ENCODE measurements at regions not wholly inside any gene's neighbourhood (a gene's known extent, or its start where the extent isn't known, plus 50 kb on each side); places are given as distances from the start of the nearest gene placed in this dataset.

- no peaks in the 10 kb centered on the region for H3K36me3 ChIP-seq (ENCODE audit: control insufficient read depth in 4 of 4, insufficient read depth in 4 of 4, low read length in 4 of 4)
- no peak overlapping the region for H3K4me3 ChIP-seq
- DNase-seq (peak; percentile 92 to 99 (median 98)), ATAC-seq (ENCODE audit: insufficient read depth, low FRiP score) (no peak)
- no peaks in the 10 kb centered on the region for H3K27me3 ChIP-seq (ENCODE audit: control insufficient read depth in 3 of 3, insufficient read depth in 3 of 3, low read length in 2 of 3)
- H3K9me3 ChIP-seq (ENCODE audit: control insufficient read depth in 4 of 4, insufficient read depth in 3 of 4, low read length in 3 of 4), result peaks cover 0 to 2% (median 0%) of the 10 kb centered on the region in 4 donors
- no peak overlapping the region for H3K9ac ChIP-seq (ENCODE audit: insufficient read depth in 1 of 2, low read length in 2 of 2)
- no peak for TF ChIP-seq CTCF (IDR thresholded peaks at IDR 0.05; ENCODE audit: control extremely low read depth, extremely low read depth)
- H3K27ac ChIP-seq (ENCODE audit: low read depth in 1 of 2, low read length in 1 of 2), result no peak overlapping the region
- H3K4me1 ChIP-seq (ENCODE audit: control insufficient read depth in 5 of 5, insufficient read depth in 5 of 5, low read length in 5 of 5), result peaks cover 0 to 13% (median 0%) of the 10 kb centered on the region in 5 donors
- WGBS, 2 donors, result 48 to 54% methylated on average over 2 of the region's 2 CpGs
Measured at GRCh38 chr13:86585835-86586234, 786.6 kb upstream of the SLITRK6 start.

GRCh38 chr13:86591862-86592261 is 792.6 kb upstream of the SLITRK6 start:
- no peaks in the 10 kb centered on the region for H3K9me3 ChIP-seq (ENCODE audit: control insufficient read depth in 4 of 4, insufficient read depth in 3 of 4, low read length in 3 of 4)
- TF ChIP-seq CTCF (IDR thresholded peaks at IDR 0.05; ENCODE audit: control extremely low read depth, extremely low read depth), result no peak
- H3K27me3 ChIP-seq (ENCODE audit: control insufficient read depth in 3 of 3, insufficient read depth in 3 of 3, low read length in 2 of 3), result no peaks in the 10 kb centered on the region

GRCh38 chr13:86601351-86601750 is 802.1 kb upstream of the SLITRK6 start:
- WGBS, 2 donors, result 92 to 94% methylated on average over 4 of the region's 4 CpGs
- no peak for TF ChIP-seq CTCF (IDR thresholded peaks at IDR 0.05; ENCODE audit: control extremely low read depth, extremely low read depth)
- Histone ChIP-seq H3K27me3 (ENCODE audit: control insufficient read depth in 3 of 3, insufficient read depth in 3 of 3, low read length in 2 of 3) (no peaks in the 10 kb centered on the region), H3K4me3 (no peak overlapping the region), H3K9ac (ENCODE audit: insufficient read depth in 1 of 2, low read length in 2 of 2) (no peak overlapping the region), H3K9me3 (ENCODE audit: control insufficient read depth in 4 of 4, insufficient read depth in 3 of 4, low read length in 3 of 4) (no peaks in the 10 kb centered on the region), H3K27ac (ENCODE audit: low read depth in 1 of 2, low read length in 1 of 2) (no peak overlapping the region), H3K36me3 (ENCODE audit: control insufficient read depth in 4 of 4, insufficient read depth in 4 of 4, low read length in 4 of 4) (no peaks in the 10 kb centered on the region), H3K4me1 (ENCODE audit: control insufficient read depth in 5 of 5, insufficient read depth in 5 of 5, low read length in 5 of 5) (no peaks in the 10 kb centered on the region)
- DNase-seq (no peak), ATAC-seq (ENCODE audit: insufficient read depth, low FRiP score) (no peak)

More at GRCh38 chr13:86591862-86592261, 792.6 kb upstream of the SLITRK6 start:
- no peaks in the 10 kb centered on the region for H3K36me3 ChIP-seq (ENCODE audit: control insufficient read depth in 4 of 4, insufficient read depth in 4 of 4, low read length in 4 of 4)
- H3K27ac ChIP-seq (ENCODE audit: low read depth in 1 of 2, low read length in 1 of 2), result no peak overlapping the region
- ATAC-seq (ENCODE audit: insufficient read depth, low FRiP score), result no peak
- H3K9ac ChIP-seq (ENCODE audit: insufficient read depth in 1 of 2, low read length in 2 of 2), result no peak overlapping the region
- DNase-seq, result peak in 1 of 3 donors; percentile 25
- H3K4me3 ChIP-seq, result no peak overlapping the region
- H3K4me1 ChIP-seq (ENCODE audit: control insufficient read depth in 5 of 5, insufficient read depth in 5 of 5, low read length in 5 of 5), result no peaks in the 10 kb centered on the region

GRCh38 chr13:86606264-86606663 is 807.0 kb upstream of the SLITRK6 start:
- Histone ChIP-seq H3K4me1 (ENCODE audit: control insufficient read depth in 5 of 5, insufficient read depth in 5 of 5, low read length in 5 of 5) (no peaks in the 10 kb centered on the region), H3K9ac (ENCODE audit: insufficient read depth in 1 of 2, low read length in 2 of 2) (no peak overlapping the region), H3K36me3 (ENCODE audit: control insufficient read depth in 4 of 4, insufficient read depth in 4 of 4, low read length in 4 of 4) (no peaks in the 10 kb centered on the region), H3K4me3 (no peak overlapping the region), H3K27ac (ENCODE audit: low read depth in 1 of 2, low read length in 1 of 2) (no peak overlapping the region), H3K9me3 (ENCODE audit: control insufficient read depth in 4 of 4, insufficient read depth in 3 of 4, low read length in 3 of 4) (no peaks in the 10 kb centered on the region), H3K27me3 (ENCODE audit: control insufficient read depth in 3 of 3, insufficient read depth in 3 of 3, low read length in 2 of 3) (no peaks in the 10 kb centered on the region)
- WGBS, 2 donors, result 69 to 74% methylated on average over 2 of the region's 2 CpGs
- TF ChIP-seq CTCF (IDR thresholded peaks at IDR 0.05; ENCODE audit: control extremely low read depth, extremely low read depth), result no peak
- no peak for ATAC-seq (ENCODE audit: insufficient read depth, low FRiP score)
- DNase-seq, result no peak
